Mucosa of rectum (tissue), 2 donors: ENCODE measurements at regions not wholly inside any gene's neighbourhood (a gene's known extent, or its start where the extent isn't known, plus 50 kb on each side); places are given as distances from the start of the nearest gene placed in this dataset.

Source experiments
- H3K27ac ChIP-seq, 2 donors: one replicate each; pipeline ENCODE4 v1.7.0; 2013; ENCODE audit warnings: inconsistent platforms in 2 of 2, low read depth in 2 of 2, low read length in 2 of 2
- H3K27me3 ChIP-seq, 2 donors: one replicate each; pipeline ENCODE4 v1.7.0; 2013; ENCODE audit warnings: low read length in 2 of 2; ENCODE audit not compliant: control insufficient read depth in 2 of 2, insufficient read depth in 2 of 2
- H3K36me3 ChIP-seq, 2 donors: one replicate each; pipeline ENCODE4 v1.7.0; 2013; ENCODE audit warnings: low read length in 2 of 2; ENCODE audit not compliant: control insufficient read depth in 2 of 2, insufficient read depth in 2 of 2
- H3K4me1 ChIP-seq, 2 donors: one replicate each; pipeline ENCODE4 v1.7.0; 2013; ENCODE audit warnings: low read length in 2 of 2, mild to moderate bottlenecking in 1 of 2; ENCODE audit not compliant: control insufficient read depth in 2 of 2, insufficient read depth in 2 of 2
- H3K4me3 ChIP-seq, 2 donors: one replicate each; pipeline ENCODE4 v1.7.0; 2013; ENCODE audit warnings: low read length in 2 of 2
- H3K9ac ChIP-seq, 2 donors: one replicate each; pipeline ENCODE4 v1.7.0; 2013; ENCODE audit warnings: low read length in 2 of 2, low read depth in 1 of 2, mild to moderate bottlenecking in 1 of 2
- H3K9me3 ChIP-seq, 2 donors: one replicate each; pipeline ENCODE4 v1.7.0; 2013; ENCODE audit warnings: low read length in 2 of 2; ENCODE audit not compliant: control insufficient read depth in 2 of 2
- donor health status: healthy.
- donor health status: Normal muscosa, but diverticular disease.

DNA sequence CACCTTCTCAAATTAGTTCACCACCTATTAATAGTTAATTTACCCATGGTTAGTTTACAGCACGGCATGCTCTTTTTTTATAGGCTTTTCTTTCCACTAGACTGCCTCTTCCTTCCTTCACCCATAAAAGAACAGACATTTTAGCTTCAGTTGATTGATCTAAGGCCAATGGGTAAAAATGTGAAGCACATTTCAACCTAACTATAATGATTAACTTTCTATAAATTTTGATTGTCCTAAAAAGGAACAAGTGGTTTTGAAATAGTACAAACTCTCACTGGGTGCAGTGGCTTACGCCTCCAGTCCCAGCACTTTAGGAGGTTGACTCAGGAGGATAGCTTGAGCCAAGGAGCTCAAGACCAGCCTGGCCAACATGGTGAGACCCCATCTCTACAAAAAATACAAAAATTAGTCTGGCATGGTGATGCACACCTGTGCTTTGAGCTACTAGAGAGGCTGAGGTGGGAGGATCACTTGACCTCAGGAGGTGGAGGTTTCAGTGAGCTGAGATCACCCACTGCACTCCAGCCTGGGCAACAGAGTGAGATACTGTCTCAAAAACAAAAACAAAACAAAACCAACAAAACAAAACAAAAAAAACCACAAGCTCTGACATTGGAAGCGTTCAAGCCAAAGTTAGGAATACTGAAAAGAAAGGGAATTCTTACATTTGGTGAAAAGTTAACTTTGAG is 89.9 kb upstream of the FAT1 start:
- Histone ChIP-seq H3K36me3 (no peaks in the 10 kb centered on the region), H3K9me3 (no peaks in the 10 kb centered on the region), H3K4me3 (no peak overlapping the region), H3K27ac (no peak overlapping the region), H3K9ac (no peak overlapping the region), H3K4me1 (peaks cover 0 to 13% of the 10 kb centered on the region in 2 donors), H3K27me3 (no peaks in the 10 kb centered on the region)

DNA sequence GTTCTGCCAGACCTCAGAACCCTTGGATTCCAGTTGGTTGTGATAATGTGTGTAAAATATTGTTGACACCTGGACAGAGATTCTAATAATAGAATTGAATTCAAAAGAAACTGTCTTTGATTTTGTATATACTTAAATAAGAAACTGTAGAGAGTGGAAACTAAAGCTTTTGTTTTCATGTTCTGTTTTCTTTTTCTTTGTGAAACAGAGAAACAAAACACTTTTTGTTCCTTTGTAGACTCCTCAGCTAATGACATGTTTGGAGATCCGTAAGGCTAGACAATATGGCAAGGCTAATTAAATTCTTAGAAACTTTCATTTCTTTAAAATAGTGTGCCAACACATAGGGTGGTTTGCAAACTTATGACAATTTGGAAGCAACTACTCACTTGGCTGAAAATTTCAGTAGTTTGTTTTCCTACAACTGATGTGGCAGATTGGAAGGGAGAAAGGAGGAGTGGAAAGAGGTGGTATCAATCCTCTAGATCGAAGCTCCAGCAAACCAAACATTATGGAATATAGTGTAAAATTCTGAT is 90.9 kb upstream of the FAT1 start:
- Histone ChIP-seq H3K4me1 (peaks cover 0 to 13% of the 10 kb centered on the region in 2 donors), H3K36me3 (no peaks in the 10 kb centered on the region), H3K4me3 (no peak overlapping the region), H3K27ac (no peak overlapping the region), H3K27me3 (no peaks in the 10 kb centered on the region), H3K9me3 (no peaks in the 10 kb centered on the region), H3K9ac (no peak overlapping the region)

DNA sequence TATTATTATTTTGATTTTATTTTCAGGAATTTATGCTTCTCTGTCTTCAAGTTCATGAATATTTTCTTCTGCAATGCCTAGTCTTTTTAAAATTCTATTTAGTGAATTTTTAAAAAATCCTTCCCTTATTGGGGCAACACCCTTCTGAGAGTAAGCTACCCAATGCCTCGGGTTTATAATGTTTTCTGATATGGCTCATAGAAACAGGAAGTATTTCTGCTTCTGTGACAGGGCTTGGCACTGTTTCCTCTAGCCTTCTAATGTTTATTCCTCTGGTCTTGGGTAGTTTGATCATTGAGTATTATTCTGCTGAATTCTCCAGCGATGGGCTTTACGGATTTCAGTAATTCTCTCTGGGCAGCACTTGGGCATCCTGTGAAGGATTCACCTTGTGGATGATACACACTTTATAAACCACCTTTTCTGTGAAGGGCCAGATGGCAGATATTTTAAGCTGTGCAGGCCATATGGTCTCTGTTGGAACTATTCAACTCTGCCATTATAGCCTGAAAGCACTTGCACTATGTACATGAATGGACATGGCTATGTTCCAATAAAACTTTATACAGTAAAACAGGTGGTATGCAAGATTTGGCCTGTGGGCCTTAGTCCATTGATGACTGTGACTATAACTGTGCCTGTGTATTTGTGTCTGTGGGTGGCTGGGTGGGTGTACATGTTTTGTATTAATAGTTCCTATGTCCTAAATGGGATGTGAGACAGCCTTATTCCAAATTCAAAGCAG is 95.9 kb upstream of the FAT1 start:
- H3K27ac ChIP-seq = peak overlapping the region in 1 of 2 donors; percentile 4
- H3K9me3 ChIP-seq = no peaks in the 10 kb centered on the region

DNA sequence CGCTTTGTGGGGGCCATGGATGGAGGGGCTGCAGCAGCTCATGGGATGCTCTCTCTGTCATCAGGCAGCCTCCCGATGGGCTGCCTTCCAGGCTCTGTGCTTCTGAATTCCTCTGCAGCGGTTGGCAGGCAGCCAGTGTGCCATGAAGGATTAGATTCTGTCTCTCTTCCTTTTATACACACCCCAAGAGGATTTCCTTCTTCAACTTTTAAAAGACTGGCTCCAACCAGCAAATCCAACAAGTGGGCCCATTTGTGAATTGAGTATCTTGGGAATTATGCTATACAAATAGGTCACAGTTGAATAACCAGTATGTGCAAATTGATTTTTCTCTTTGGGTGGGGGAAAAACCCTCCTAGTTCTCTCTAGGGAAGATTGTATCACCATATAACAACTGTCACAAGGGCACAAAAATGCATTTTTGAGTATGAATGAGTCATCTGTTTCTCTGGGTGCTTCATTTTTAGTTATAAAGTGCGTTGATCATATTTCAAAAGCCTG is 96.8 kb upstream of the FAT1 start:
- no peaks in the 10 kb centered on the region for H3K36me3 ChIP-seq
- no peak overlapping the region for H3K4me3 ChIP-seq
- H3K4me1 ChIP-seq = peaks cover 6 to 8% of the 10 kb centered on the region in 2 donors
- no peaks in the 10 kb centered on the region for H3K9me3 ChIP-seq
- no peaks in the 10 kb centered on the region for H3K27me3 ChIP-seq
- peak overlapping the region; percentile 21 to 23 for H3K27ac ChIP-seq
- no peak overlapping the region for H3K9ac ChIP-seq

More for the DNA sequence above, 95.9 kb upstream of the FAT1 start:
- Histone ChIP-seq H3K4me3 (no peak overlapping the region), H3K36me3 (no peaks in the 10 kb centered on the region), H3K27me3 (no peaks in the 10 kb centered on the region), H3K9ac (no peak overlapping the region), H3K4me1 (peaks cover 6 to 8% of the 10 kb centered on the region in 2 donors)

DNA sequence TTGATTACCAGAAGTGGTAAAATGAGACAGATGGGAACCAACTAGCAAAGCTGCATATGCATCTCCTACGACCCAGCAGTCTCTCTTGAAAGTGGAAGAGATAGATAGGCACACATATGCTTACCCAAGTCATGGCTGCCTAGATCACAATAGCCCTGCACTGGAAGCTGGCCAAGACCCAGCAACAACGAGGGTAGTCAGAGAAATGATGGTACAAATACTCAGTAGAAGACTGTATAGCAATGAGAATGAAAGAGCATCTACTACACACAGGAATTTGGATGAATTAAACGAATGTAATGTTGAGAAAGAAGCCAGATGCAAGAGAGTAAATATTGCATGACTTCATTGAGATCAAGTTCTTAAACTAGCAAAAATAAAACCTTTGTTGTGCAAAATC is 100.3 kb upstream of the FAT1 start:
- H3K4me1 ChIP-seq = peaks cover 8 to 12% of the 10 kb centered on the region in 2 donors
- no peaks in the 10 kb centered on the region for H3K36me3 ChIP-seq
- no peak overlapping the region for H3K9ac ChIP-seq
- no peak overlapping the region for H3K4me3 ChIP-seq
- no peak overlapping the region for H3K27ac ChIP-seq
- no peaks in the 10 kb centered on the region for H3K9me3 ChIP-seq
- no peaks in the 10 kb centered on the region for H3K27me3 ChIP-seq

DNA sequence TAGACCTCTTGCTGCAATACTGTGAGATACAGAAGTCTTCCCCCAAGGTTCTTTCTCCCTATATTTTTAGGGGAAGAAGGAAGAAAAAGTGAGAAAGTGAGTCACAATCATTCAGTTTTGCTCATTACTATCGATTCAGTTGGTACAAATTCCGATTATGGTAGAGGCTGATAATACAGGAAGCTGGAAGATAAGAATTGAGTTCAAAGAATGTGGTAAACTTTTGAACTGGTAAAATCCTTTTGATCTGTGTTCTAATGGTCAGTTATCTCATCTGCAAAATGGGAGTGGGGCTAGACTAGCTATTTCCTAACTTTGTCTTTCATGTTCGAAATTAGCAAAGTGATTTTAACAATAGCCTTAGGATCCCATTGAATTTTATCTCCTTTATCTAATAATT is 101.4 kb upstream of the FAT1 start:
- H3K9me3 ChIP-seq = no peaks in the 10 kb centered on the region
- H3K36me3 ChIP-seq = no peaks in the 10 kb centered on the region
- H3K9ac ChIP-seq = no peak overlapping the region
- no peaks in the 10 kb centered on the region for H3K27me3 ChIP-seq
- H3K27ac ChIP-seq = no peak overlapping the region
- peaks cover 8 to 18% of the 10 kb centered on the region in 2 donors for H3K4me1 ChIP-seq
- no peak overlapping the region for H3K4me3 ChIP-seq

DNA sequence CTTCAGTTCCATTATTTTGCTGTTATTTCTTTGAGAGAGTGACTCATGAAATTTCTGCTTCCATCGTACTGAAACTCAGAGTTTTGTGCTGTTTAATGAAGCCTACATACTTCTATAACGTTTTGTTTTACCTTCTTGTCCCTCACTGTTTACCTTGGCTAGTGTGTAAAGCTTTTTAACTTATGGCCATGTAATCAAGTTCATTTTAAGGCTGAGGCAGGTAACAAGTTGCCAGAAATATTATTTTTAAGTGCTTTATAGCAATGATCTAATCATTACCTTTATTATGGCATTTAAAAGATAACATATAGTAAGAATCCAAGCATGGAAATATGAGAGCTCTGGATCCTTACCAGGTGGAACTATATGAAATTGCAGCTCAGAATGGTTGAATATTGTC is 102.3 kb upstream of the FAT1 start:
- H3K9me3 ChIP-seq = no peaks in the 10 kb centered on the region
- H3K36me3 ChIP-seq = no peaks in the 10 kb centered on the region
- no peak overlapping the region for H3K9ac ChIP-seq
- no peak overlapping the region for H3K4me3 ChIP-seq
- no peak overlapping the region for H3K27ac ChIP-seq
- peaks cover 0 to 18% of the 10 kb centered on the region in 2 donors for H3K4me1 ChIP-seq
- H3K27me3 ChIP-seq = no peaks in the 10 kb centered on the region

DNA sequence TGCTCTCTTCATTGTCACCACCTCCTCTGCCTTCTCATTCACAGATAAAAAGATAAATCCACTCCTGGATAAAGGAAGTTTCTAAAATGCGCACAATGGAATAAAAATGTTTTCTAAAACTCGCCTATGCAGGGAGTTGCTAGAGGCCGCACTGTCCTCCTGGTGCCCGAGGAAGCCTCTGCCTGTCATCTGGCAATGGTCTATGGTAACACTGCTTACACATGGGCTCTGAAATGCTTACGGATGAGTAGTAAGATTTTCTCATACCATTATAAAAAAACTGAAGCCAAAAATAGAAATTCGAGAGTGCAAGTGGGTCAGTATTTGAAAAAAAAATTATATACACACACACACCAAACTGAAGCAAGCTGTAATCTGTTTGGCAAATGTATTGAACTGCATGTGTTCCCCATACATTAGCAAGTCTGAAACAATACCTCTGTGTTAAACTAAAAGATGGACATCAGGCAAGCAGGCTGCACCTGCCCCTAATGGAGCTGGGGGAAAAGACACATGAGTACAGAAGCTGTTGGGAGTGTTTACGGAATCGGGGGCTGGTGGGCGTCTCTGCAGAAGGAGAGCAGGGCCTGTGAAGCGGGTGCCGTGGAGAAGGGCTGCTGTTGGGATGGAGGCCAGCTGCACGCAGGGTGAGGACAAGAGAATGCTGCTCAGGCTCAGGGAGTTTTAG is 103.3 kb upstream of the FAT1 start:
- Histone ChIP-seq H3K4me1 (peaks cover 0 to 18% of the 10 kb centered on the region in 2 donors), H3K4me3 (no peak overlapping the region), H3K27me3 (no peaks in the 10 kb centered on the region)

DNA sequence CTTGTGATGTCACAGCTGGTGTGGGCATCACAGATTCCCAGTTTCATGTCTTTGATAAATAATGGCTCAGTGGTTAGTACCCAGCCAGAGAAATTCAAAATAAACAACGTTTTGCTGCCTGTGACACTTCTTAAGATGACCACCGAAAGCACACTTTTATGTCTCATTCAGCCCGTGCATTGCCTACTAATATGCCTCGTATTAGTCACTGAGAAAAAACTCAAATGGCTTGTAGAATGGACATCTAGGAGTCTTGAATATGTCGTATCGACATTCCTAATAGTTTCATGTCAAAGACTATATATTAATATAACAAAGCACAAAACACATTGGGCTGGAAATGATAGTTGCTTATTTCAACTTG is 103.9 kb upstream of the FAT1 start:
- Histone ChIP-seq H3K27me3 (no peaks in the 10 kb centered on the region), H3K9me3 (no peaks in the 10 kb centered on the region), H3K9ac (no peak overlapping the region), H3K4me3 (no peak overlapping the region), H3K36me3 (no peaks in the 10 kb centered on the region), H3K27ac (no peak overlapping the region), H3K4me1 (peaks cover 0 to 16% of the 10 kb centered on the region in 2 donors)

More for the DNA sequence above, 103.3 kb upstream of the FAT1 start:
- Histone ChIP-seq H3K27ac (no peak overlapping the region), H3K9ac (no peak overlapping the region), H3K9me3 (no peaks in the 10 kb centered on the region), H3K36me3 (no peaks in the 10 kb centered on the region)

DNA sequence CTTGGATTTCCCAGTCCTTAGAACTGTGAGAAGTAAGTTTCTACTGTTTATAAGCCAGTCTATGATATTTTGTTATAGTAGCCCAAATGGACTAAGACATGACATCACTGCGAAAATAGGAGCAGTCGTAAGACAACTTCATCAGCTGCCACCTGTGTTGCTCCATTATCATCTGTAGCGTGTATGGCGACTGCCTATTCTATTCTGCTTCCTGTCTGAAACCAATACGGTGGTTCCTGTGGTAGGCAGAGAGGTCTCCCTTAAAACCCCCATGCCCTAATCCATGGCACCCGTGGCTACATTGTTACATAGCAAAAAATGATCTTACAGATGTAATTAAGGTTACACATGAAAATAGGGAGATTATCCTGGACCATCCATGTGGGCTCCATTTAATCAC is 105.4 kb upstream of the FAT1 start:
- no peak overlapping the region for H3K9ac ChIP-seq
- H3K27ac ChIP-seq = no peak overlapping the region

More for the DNA sequence above, 105.4 kb upstream of the FAT1 start:
- Histone ChIP-seq H3K4me1 (peaks cover 0 to 16% of the 10 kb centered on the region in 2 donors), H3K9me3 (no peaks in the 10 kb centered on the region), H3K27me3 (no peaks in the 10 kb centered on the region), H3K4me3 (no peak overlapping the region), H3K36me3 (no peaks in the 10 kb centered on the region)
